ENCODE measurements at regions not wholly inside any gene's neighbourhood (a gene's known extent, or its start where the extent isn't known, plus 50 kb on each side); places are given as distances from the start of the nearest gene placed in this dataset.

DNA sequence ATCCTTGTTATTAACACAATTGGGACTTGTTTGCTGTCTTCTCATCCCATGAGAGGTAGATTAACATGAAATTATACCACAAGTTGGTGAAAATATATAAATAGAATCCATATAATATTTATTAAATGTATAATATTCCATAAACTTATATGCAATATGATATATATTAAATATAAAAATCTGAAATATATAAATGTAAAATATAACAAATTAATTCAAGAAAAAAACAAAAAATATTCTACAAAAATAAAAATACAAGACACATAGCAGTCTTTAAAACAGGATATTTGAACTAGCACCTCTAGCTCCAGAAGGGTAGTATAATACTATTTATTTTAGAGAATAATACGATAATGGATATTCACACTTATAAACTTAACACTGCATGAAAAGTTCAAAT, 603.3 kb upstream of the FLRT2 start:
- no CpG with 5 or more reads among the region's 1 CpG for WGBS (ENCODE audit: extremely low coverage, insufficient coverage, insufficient read length)
- H4K91ac ChIP-seq (ENCODE audit: low read depth, low read length): no peak overlapping the region
- no peak overlapping the region for H2AFZ ChIP-seq (ENCODE audit: insufficient read depth, low read length, poor library complexity)
- no peak overlapping the region for H3K4me3 ChIP-seq (ENCODE audit: low read depth, low read length)
- H3K36me3 ChIP-seq (ENCODE audit: control insufficient read depth in 1 of 2, insufficient read depth in 2 of 2, low read length in 2 of 2): no peaks in the 10 kb centered on the region
- H3K14ac ChIP-seq (ENCODE audit: low read length): no peak overlapping the region
- H3K27ac ChIP-seq (ENCODE audit: low read depth, low read length): no peak overlapping the region
- H3K9ac ChIP-seq (ENCODE audit: low read length): no peak overlapping the region
- no peak overlapping the region for H3K23ac ChIP-seq (ENCODE audit: low read length)
- no peaks in the 10 kb centered on the region for H3K79me2 ChIP-seq (ENCODE audit: control insufficient read depth, insufficient read depth, low read length, poor library complexity)
- H2BK12ac ChIP-seq (ENCODE audit: low read length): no peak overlapping the region
- H4K8ac ChIP-seq (ENCODE audit: low read depth, low read length): no peak overlapping the region
- H3K18ac ChIP-seq (ENCODE audit: low read length): no peak overlapping the region
- H2BK120ac ChIP-seq (ENCODE audit: insufficient read depth, low read length, poor library complexity): no peak overlapping the region
- H3K9me3 ChIP-seq (ENCODE audit: insufficient read depth, low read depth, low read length): no peaks in the 10 kb centered on the region
- H3K4ac ChIP-seq (ENCODE audit: low read depth, low read length): no peak overlapping the region
- no peak overlapping the region for H2AK5ac ChIP-seq (ENCODE audit: low read length)
- no peak overlapping the region for H2BK5ac ChIP-seq (ENCODE audit: low read depth, low read length, poor library complexity)
- no peak overlapping the region for H3K4me2 ChIP-seq (ENCODE audit: low read length)
- H3K79me1 ChIP-seq (ENCODE audit: low read length): no peaks in the 10 kb centered on the region
- H3K27me3 ChIP-seq (ENCODE audit: insufficient read depth, low read length): no peaks in the 10 kb centered on the region
- H4K12ac ChIP-seq (ENCODE audit: low read depth, low read length): no peak overlapping the region
- no peak for DNase-seq
- H3K4me1 ChIP-seq (ENCODE audit: control insufficient read depth in 1 of 2, insufficient read depth in 2 of 2, low read length in 2 of 2): no peaks in the 10 kb centered on the region

DNA sequence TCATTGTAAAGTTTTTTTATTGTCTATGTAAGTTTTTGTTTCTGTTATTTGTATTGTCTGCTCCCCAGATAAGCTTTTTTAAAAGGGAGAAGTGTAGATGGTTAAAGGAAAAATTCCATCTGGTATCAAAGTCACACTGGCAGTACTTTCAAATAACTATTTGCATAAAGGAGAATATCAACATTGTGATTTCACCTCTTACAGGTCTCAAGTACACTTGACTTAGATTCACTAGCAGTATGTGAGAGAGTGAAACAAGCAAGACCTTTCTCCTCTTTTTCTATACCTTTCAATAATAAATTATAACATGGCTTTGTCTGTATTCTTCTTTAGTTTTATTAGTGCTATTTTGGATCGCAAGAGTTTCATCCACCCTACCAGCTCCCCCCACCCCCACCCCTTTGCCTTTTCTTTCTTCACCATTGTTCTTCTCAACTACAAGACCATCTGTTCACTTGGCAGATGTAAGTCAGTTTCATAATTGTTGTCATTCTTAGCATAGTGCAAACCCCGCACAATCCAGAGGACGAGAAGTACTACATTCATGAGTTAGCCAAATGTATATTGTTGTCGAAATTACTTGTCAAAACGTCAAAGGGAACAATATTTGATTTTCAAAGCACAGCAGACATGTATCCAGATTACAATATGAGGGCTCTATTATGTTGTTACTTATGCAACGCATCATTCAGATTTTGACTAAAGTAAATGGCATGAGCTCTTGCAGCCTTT, 602.7 kb upstream of the FLRT2 start:
- no peak overlapping the region for H3K18ac ChIP-seq (ENCODE audit: low read length)
- no peak overlapping the region for H4K12ac ChIP-seq (ENCODE audit: low read depth, low read length)
- H3K4me2 ChIP-seq (ENCODE audit: low read length): no peak overlapping the region
- no peaks in the 10 kb centered on the region for H3K79me1 ChIP-seq (ENCODE audit: low read length)
- WGBS (ENCODE audit: extremely low coverage, insufficient coverage, insufficient read length): no CpG with 5 or more reads among the region's 6 CpGs
- no peak overlapping the region for H3K4ac ChIP-seq (ENCODE audit: low read depth, low read length)
- no peak overlapping the region for H2AFZ ChIP-seq (ENCODE audit: insufficient read depth, low read length, poor library complexity)
- H2BK5ac ChIP-seq (ENCODE audit: low read depth, low read length, poor library complexity): no peak overlapping the region
- H4K91ac ChIP-seq (ENCODE audit: low read depth, low read length): no peak overlapping the region
- no peak overlapping the region for H3K27ac ChIP-seq (ENCODE audit: low read depth, low read length)
- no peak overlapping the region for H3K4me3 ChIP-seq (ENCODE audit: low read depth, low read length)
- H3K9me3 ChIP-seq (ENCODE audit: insufficient read depth, low read depth, low read length): no peaks in the 10 kb centered on the region
- DNase-seq: peak in 1 of 2 donors; percentile 22
- no peaks in the 10 kb centered on the region for H3K27me3 ChIP-seq (ENCODE audit: insufficient read depth, low read length)
- H3K9ac ChIP-seq (ENCODE audit: low read length): no peak overlapping the region
- H4K8ac ChIP-seq (ENCODE audit: low read depth, low read length): no peak overlapping the region
- H3K14ac ChIP-seq (ENCODE audit: low read length): no peak overlapping the region
- no peak overlapping the region for H2BK12ac ChIP-seq (ENCODE audit: low read length)
- no peak overlapping the region for H2AK5ac ChIP-seq (ENCODE audit: low read length)
- no peak overlapping the region for H3K23ac ChIP-seq (ENCODE audit: low read length)
- no peak overlapping the region for H2BK120ac ChIP-seq (ENCODE audit: insufficient read depth, low read length, poor library complexity)
- H3K79me2 ChIP-seq (ENCODE audit: control insufficient read depth, insufficient read depth, low read length, poor library complexity): no peaks in the 10 kb centered on the region
- no peaks in the 10 kb centered on the region for H3K36me3 ChIP-seq (ENCODE audit: control insufficient read depth in 1 of 2, insufficient read depth in 2 of 2, low read length in 2 of 2)
- no peaks in the 10 kb centered on the region for H3K4me1 ChIP-seq (ENCODE audit: control insufficient read depth in 1 of 2, insufficient read depth in 2 of 2, low read length in 2 of 2)

GRCh38 chr14:84929086-84929485, 600.9 kb upstream of the FLRT2 start:
- H3K4me1 ChIP-seq (ENCODE audit: control insufficient read depth in 1 of 2, insufficient read depth in 2 of 2, low read length in 2 of 2): no peaks in the 10 kb centered on the region
- WGBS (ENCODE audit: extremely low coverage, insufficient coverage, insufficient read length): no CpG with 5 or more reads among the region's 1 CpG
- no peak overlapping the region for H3K4me2 ChIP-seq (ENCODE audit: low read length)
- no peak overlapping the region for H3K9ac ChIP-seq (ENCODE audit: low read length)
- H3K14ac ChIP-seq (ENCODE audit: low read length): no peak overlapping the region
- no peaks in the 10 kb centered on the region for H3K36me3 ChIP-seq (ENCODE audit: control insufficient read depth in 1 of 2, insufficient read depth in 2 of 2, low read length in 2 of 2)
- H3K23ac ChIP-seq (ENCODE audit: low read length): no peak overlapping the region
- H3K79me2 ChIP-seq (ENCODE audit: control insufficient read depth, insufficient read depth, low read length, poor library complexity): no peaks in the 10 kb centered on the region
- H3K27me3 ChIP-seq (ENCODE audit: insufficient read depth, low read length): no peaks in the 10 kb centered on the region
- H3K4ac ChIP-seq (ENCODE audit: low read depth, low read length): no peak overlapping the region
- H4K8ac ChIP-seq (ENCODE audit: low read depth, low read length): no peak overlapping the region
- no peak overlapping the region for H3K4me3 ChIP-seq (ENCODE audit: low read depth, low read length)
- H3K27ac ChIP-seq (ENCODE audit: low read depth, low read length): no peak overlapping the region
- no peak overlapping the region for H4K91ac ChIP-seq (ENCODE audit: low read depth, low read length)
- H2AFZ ChIP-seq (ENCODE audit: insufficient read depth, low read length, poor library complexity): no peak overlapping the region
- H2AK5ac ChIP-seq (ENCODE audit: low read length): no peak overlapping the region
- DNase-seq: no peak
- H2BK12ac ChIP-seq (ENCODE audit: low read length): no peak overlapping the region
- no peak overlapping the region for H2BK5ac ChIP-seq (ENCODE audit: low read depth, low read length, poor library complexity)
- H3K9me3 ChIP-seq (ENCODE audit: insufficient read depth, low read depth, low read length): no peaks in the 10 kb centered on the region
- no peaks in the 10 kb centered on the region for H3K79me1 ChIP-seq (ENCODE audit: low read length)
- H3K18ac ChIP-seq (ENCODE audit: low read length): no peak overlapping the region
- H4K12ac ChIP-seq (ENCODE audit: low read depth, low read length): no peak overlapping the region
- no peak overlapping the region for H2BK120ac ChIP-seq (ENCODE audit: insufficient read depth, low read length, poor library complexity)

DNA sequence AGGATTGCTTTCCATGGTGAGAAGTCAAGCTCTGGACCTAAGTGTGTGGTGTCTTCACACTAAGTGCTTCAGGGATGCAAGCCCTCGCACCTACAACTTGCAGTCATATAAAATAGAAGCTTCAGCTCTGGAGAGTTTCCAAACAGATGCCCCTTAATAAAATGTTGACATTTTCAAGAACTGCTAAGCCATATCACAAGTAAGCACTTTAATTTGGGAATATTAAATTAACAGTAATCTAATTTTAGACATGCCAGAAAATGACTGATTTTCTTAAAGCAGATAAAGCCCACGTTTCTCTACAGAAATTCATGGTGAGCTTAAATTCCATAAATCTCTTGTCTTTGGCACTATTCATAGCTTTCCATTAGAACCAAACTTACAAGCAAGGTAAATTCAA, 600.1 kb upstream of the FLRT2 start:
- Histone ChIP-seq H2BK5ac (ENCODE audit: low read depth, low read length, poor library complexity) (no peak overlapping the region), H3K79me2 (ENCODE audit: control insufficient read depth, insufficient read depth, low read length, poor library complexity) (no peaks in the 10 kb centered on the region), H3K9ac (ENCODE audit: low read length) (no peak overlapping the region), H3K4me2 (ENCODE audit: low read length) (no peak overlapping the region), H2AK5ac (ENCODE audit: low read length) (no peak overlapping the region), H3K27ac (ENCODE audit: low read depth, low read length) (no peak overlapping the region), H2BK120ac (ENCODE audit: insufficient read depth, low read length, poor library complexity) (no peak overlapping the region), H3K79me1 (ENCODE audit: low read length) (no peaks in the 10 kb centered on the region), H3K27me3 (ENCODE audit: insufficient read depth, low read length) (no peaks in the 10 kb centered on the region), H3K23ac (ENCODE audit: low read length) (no peak overlapping the region), H3K14ac (ENCODE audit: low read length) (no peak overlapping the region), H3K4me1 (ENCODE audit: control insufficient read depth in 1 of 2, insufficient read depth in 2 of 2, low read length in 2 of 2) (no peaks in the 10 kb centered on the region), H3K9me3 (ENCODE audit: insufficient read depth, low read depth, low read length) (no peaks in the 10 kb centered on the region), H3K36me3 (ENCODE audit: control insufficient read depth in 1 of 2, insufficient read depth in 2 of 2, low read length in 2 of 2) (no peaks in the 10 kb centered on the region), H4K12ac (ENCODE audit: low read depth, low read length) (no peak overlapping the region), H2AFZ (ENCODE audit: insufficient read depth, low read length, poor library complexity) (no peak overlapping the region), H2BK12ac (ENCODE audit: low read length) (no peak overlapping the region), H4K91ac (ENCODE audit: low read depth, low read length) (no peak overlapping the region), H3K4me3 (ENCODE audit: low read depth, low read length) (no peak overlapping the region), H4K8ac (ENCODE audit: low read depth, low read length) (no peak overlapping the region), H3K4ac (ENCODE audit: low read depth, low read length) (no peak overlapping the region), H3K18ac (ENCODE audit: low read length) (no peak overlapping the region)
- WGBS (ENCODE audit: extremely low coverage, insufficient coverage, insufficient read length): no CpG with 5 or more reads among the region's 2 CpGs
- DNase-seq: no peak
